HepG2 (cell line): ENCODE measurements at regions not wholly inside any gene's neighbourhood (a gene's known extent, or its start where the extent isn't known, plus 50 kb on each side); places are given as distances from the start of the nearest gene placed in this dataset.

Experiments
- ATAC-seq: fragments of 200-7000 bp; cut with Tn5 transposase; 3 replicates; pipeline ENCODE4 v1.9.1; 2020; ENCODE audit warnings: mild to moderate bottlenecking, moderate library complexity
- BruUV-seq: library from RNA; stranded (reverse); fragments of 400-500 nt; replicated peaks from 2 replicates; lab custom pipeline; 2021; lab: Mats Ljungman, UMichigan
- CTCF ChIA-PET: fragments of 300-600 bp; formaldehyde crosslinking; extraction: SDS; loops from one replicate; lab custom pipeline; 2021; ENCODE audit warnings: low total read pairs, inconsistent platforms, low intra/inter-chr PET ratio; lab: Yijun Ruan, JAX
- POLR2A ChIA-PET: fragments of 350-600 bp; sonication (Branson Sonifier 250); formaldehyde crosslinking; loops from one replicate; lab custom pipeline; 2020; ENCODE audit warnings: antibody characterized with exemption, inconsistent platforms; lab: Yijun Ruan, JAX
- DNase-seq: peaks from one replicate; pipeline ENCODE4 v3.0.0-alpha.2; 2015; ENCODE audit warnings: low spot score
- FAIRE-seq: peaks from 3 replicates; lab custom pipeline; 2011; peaks lifted over from hg19 to GRCh38; lab: Jason Lieb, UNC
- H2AFZ ChIP-seq: one replicate; pipeline ENCODE4 v1.6.1; 2011; ENCODE audit warnings: low read length, inconsistent platforms
- H3K27ac ChIP-seq: fragments of 300-600 bp; 3 replicates; pipeline ENCODE4 v1.8.0; 2011; ENCODE audit warnings: mixed run types, mild to moderate bottlenecking, mixed read lengths, low read length, inconsistent platforms; ENCODE audit not compliant: insufficient read depth; ENCODE audit errors: extremely low read length
- H3K27me3 ChIP-seq, 2 experiments: fragments of 200-600 bp in 1 of 2; 2 replicates in 1 of 2; 3 replicates in 1 of 2; pipeline versions ENCODE4 v1.6.0 to v1.8.0; 2011; ENCODE audit warnings: low read length in 2 of 2, mild to moderate bottlenecking in 2 of 2, moderate library complexity in 2 of 2, inconsistent platforms in 1 of 2; ENCODE audit not compliant: insufficient read depth in 2 of 2, control insufficient read depth in 1 of 2
- H3K36me3 ChIP-seq, 2 experiments: fragments of 200-600 bp in 1 of 2; replicated peaks in 1 of 2; 2 replicates in 1 of 2; 3 replicates in 1 of 2; pipeline versions ENCODE4 v1.5.1 to v1.8.0; 2011; ENCODE audit warnings: low read length in 2 of 2, inconsistent platforms in 1 of 2; ENCODE audit not compliant: insufficient read depth in 2 of 2, control insufficient read depth in 1 of 2
- H3K4me1 ChIP-seq: 2 replicates; pipeline ENCODE4 v1.5.1; 2012; ENCODE audit warnings: low read length, inconsistent platforms; ENCODE audit not compliant: insufficient read depth
- H3K4me2 ChIP-seq: 2 replicates; pipeline ENCODE4 v1.6.0; 2011; ENCODE audit warnings: low read depth, low read length, inconsistent platforms
- H3K4me3 ChIP-seq, 3 experiments: fragments of 200-600 bp in 1 of 3; sonication (generic), shearing (Covaris generic) in 1 of 3; replicated peaks in 1 of 3; 2 replicates each; pipeline ENCODE4 v1.5.1; 2011 to 2016; ENCODE audit warnings: low read length in 3 of 3, inconsistent platforms in 2 of 3, low read depth in 2 of 3, mild to moderate bottlenecking in 2 of 3, control low read depth in 1 of 3, mixed read lengths in 1 of 3; ENCODE audit not compliant: insufficient read depth in 1 of 3
- H3K79me2 ChIP-seq: one replicate; pipeline ENCODE4 v1.6.1; 2011; ENCODE audit warnings: low read length, inconsistent platforms; ENCODE audit not compliant: insufficient read depth
- H3K9ac ChIP-seq: 2 replicates; pipeline ENCODE4 v1.6.0; 2011; ENCODE audit warnings: mild to moderate bottlenecking, low read depth, low read length, inconsistent platforms; ENCODE audit not compliant: insufficient read depth
- H3K9me3 ChIP-seq: 2 replicates; pipeline ENCODE4 v1.5.1; 2012; ENCODE audit warnings: mild to moderate bottlenecking, low read length
- H4K20me1 ChIP-seq: 2 replicates; pipeline ENCODE4 v1.6.0; 2011; ENCODE audit warnings: inconsistent platforms, mild to moderate bottlenecking, low read length, moderate library complexity; ENCODE audit not compliant: insufficient read depth
- FOXP1 ChIP-seq, 2 experiments: fragments of 450-650 bp in 1 of 2; IDR thresholded peaks; 2 replicates each; pipeline ENCODE4 v1.6.1; 2017 to 2018; ENCODE audit warnings: antibody characterized with exemption in 1 of 2
- HIVEP1 ChIP-seq: sonication (generic); formaldehyde crosslinking; IDR thresholded peaks from 2 replicates; pipeline ENCODE4 v1.4.0; 2020; ENCODE audit warnings: mild to moderate bottlenecking, missing genetic modification reagents
- MAFF ChIP-seq: IDR thresholded peaks from 2 replicates; pipeline ENCODE4 v1.6.1; 2011; ENCODE audit warnings: low read depth, low read length, improper control_type of control experiment
- MAFK ChIP-seq, 2 experiments: IDR thresholded peaks in 1 of 2; conservative IDR thresholded peaks in 1 of 2; 2 replicates each; pipeline ENCODE4 v1.6.1; 2011; ENCODE audit warnings: improper control_type of control experiment in 2 of 2, low read length in 2 of 2
- NFKBIZ ChIP-seq: IDR thresholded peaks from 2 replicates; pipeline ENCODE4 v1.6.1; 2018; ENCODE audit warnings: missing genetic modification reagents, missing compliant biosample characterization
- ZKSCAN8 ChIP-seq: IDR thresholded peaks from 2 replicates; pipeline ENCODE4 v1.6.1; 2016; ENCODE audit warnings: borderline replicate concordance, missing genetic modification reagents, missing compliant biosample characterization
- ZNF570 ChIP-seq: sonication (generic); formaldehyde crosslinking; IDR thresholded peaks from 2 replicates; pipeline ENCODE4 v1.4.0; 2020; ENCODE audit warnings: mild to moderate bottlenecking, missing genetic modification reagents, borderline replicate concordance
- ZNF724P ChIP-seq: sonication (generic); formaldehyde crosslinking; IDR thresholded peaks from 2 replicates; pipeline ENCODE4 v1.8.0; 2022; ENCODE audit warnings: missing genetic modification reagents, borderline replicate concordance
- WGBS: methylation state at CpG from one replicate; pipeline ENCODE4 v1.1.6; 2017; ENCODE audit warnings: low lambda C conversion rate; 5-methylcytosine and 5-hydroxymethylcytosine counted together
- in situ Hi-C: cut with HindIII; loops from 2 replicates; pipeline ENCODE4 v1.10.0; 2017; ENCODE audit warnings: low pct_unique_long_range_greater_than_20kb; ENCODE audit not compliant: extremely low pct_ligation_motif_present
- intact Hi-C: fragments of 100-400 bp; cut with micrococcal nuclease; formaldehyde crosslinking; loops from one replicate; pipeline ENCODE4 v1.10.0; 2022; ENCODE audit not compliant: unreplicated experiment

DNA sequence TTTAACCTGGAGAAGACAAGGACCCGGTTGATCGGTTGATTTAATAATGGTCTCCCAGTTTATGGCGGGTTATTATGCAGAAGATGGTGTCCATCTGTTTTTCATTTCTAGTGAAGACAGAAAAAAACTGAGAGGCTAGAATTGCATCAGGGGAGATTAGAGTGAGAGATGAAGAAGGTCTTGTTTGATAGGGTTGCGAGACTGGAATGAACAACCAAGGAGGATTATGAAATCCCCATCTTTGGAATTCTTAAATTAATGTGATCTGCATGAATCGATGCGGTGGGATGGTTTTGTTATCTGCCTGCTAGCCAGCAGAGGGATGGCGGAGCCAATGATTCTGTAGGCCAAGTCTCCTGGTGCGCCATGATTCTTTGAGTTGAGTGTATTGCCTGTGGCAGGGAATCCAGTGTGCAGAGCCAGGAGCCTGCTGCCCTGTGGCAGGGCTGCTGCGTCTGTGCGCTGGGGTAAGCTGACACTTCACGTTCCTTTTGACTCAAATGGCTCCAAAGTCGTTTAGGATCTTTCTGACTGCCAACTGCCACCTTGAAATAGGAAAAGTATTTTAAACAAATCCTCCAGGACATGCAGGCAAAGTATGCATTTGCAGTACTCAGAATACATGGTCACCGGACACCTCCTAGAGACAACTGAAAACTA is 200.1 kb downstream of the CLIC5 start:
- in situ Hi-C loops, result no loop called here

DNA sequence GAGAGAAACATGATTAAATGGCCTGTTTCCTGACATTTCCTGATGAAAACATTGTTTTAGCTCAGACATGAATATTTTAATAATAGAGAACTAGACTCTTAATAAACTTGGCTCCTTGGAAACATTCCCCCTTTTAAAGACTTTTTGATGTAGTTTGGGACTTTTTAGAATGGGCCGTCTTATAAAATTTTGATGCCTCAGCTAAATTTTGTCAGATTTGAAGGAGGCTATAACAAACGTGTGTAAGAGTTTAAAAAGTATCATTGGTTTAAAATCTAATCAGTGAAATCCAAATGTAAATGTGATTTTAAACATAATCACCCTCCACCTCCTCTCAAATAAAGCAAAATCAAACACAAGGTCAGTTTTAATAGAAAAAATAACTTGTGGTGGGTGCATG is 200.9 kb downstream of the CLIC5 start:
- ATAC-seq (no peak), DNase-seq (no peak), FAIRE-seq (no peak)
- TF ChIP-seq MAFF (peak; percentile 78), MAFK (conservative IDR thresholded peaks at IDR 0.05 in 1 of 2, IDR thresholded peaks at IDR 0.05 in 1 of 2; ENCODE audit: low read length in 2 of 2) (peak; percentile 79 to 85), FOXP1 (IDR thresholded peaks at IDR 0.05) (no peak), FOXP1 (CRISPR knock-in tag; IDR thresholded peaks at IDR 0.05) (no peak)
- Histone ChIP-seq H3K27me3 (0 out of 5 replicates have a peak, but pooled peaks cover 0 to 8% of the 10 kb centered on the region in 2 experiments), H3K4me1 (no peaks in the 10 kb centered on the region), H3K79me2 (no peaks in the 10 kb centered on the region), H2AFZ (no peak overlapping the region), H3K4me3 (no peak overlapping the region), H3K36me3 (no peaks in the 10 kb centered on the region), H3K9ac (no peak overlapping the region), H4K20me1 (no peaks in the 10 kb centered on the region), H3K4me2 (no peak overlapping the region), H3K27ac (no peak overlapping the region), H3K9me3 (no peaks in the 10 kb centered on the region)
- ChIA-PET POLR2A (no interaction called here), CTCF (no interaction called here)
- WGBS, result 44% methylated on average over 2 of the region's 2 CpGs
- intact Hi-C loops, result no loop called here
- no TSS peak for BruUV-seq
- in situ Hi-C loops, result no loop called here

More for the DNA sequence above, 200.1 kb downstream of the CLIC5 start:
- 47% methylated on average over 13 of the region's 13 CpGs for WGBS
- Histone ChIP-seq H3K4me2 (no peak overlapping the region), H3K27me3 (0 out of 5 replicates have a peak, but pooled peaks cover 0 to 8% of the 10 kb centered on the region in 2 experiments), H3K36me3 (no peaks in the 10 kb centered on the region), H3K4me1 (no peaks in the 10 kb centered on the region), H2AFZ (no peak overlapping the region), H3K79me2 (no peaks in the 10 kb centered on the region), H3K9ac (no peak overlapping the region), H3K27ac (no peak overlapping the region), H3K4me3 (no peak overlapping the region)
- ChIA-PET CTCF (no interaction called here), POLR2A (no interaction called here)
- no peak for DNase-seq
- intact Hi-C loops, result no loop called here
- BruUV-seq, result no TSS peak
- ATAC-seq, result no peak
- TF ChIP-seq ZNF724P (CRISPR knock-in tag) (no peak), NFKBIZ (CRISPR knock-in tag) (no peak), ZNF570 (CRISPR knock-in tag) (no peak), ZKSCAN8 (no peak), HIVEP1 (CRISPR knock-in tag) (no peak)
- TF ChIP-seq, all 625 proteins: peak for 0
- no peak for FAIRE-seq
- no peaks in the 10 kb centered on the region for H4K20me1 ChIP-seq
- H3K9me3 ChIP-seq, result no peaks in the 10 kb centered on the region
